CD14-positive monocyte (primary cell): ENCODE measurements at regions not wholly inside any gene's neighbourhood (a gene's known extent, or its start where the extent isn't known, plus 50 kb on each side); places are given as distances from the start of the nearest gene placed in this dataset.

Experiments
- DNase-seq, 3 donors: peaks; one replicate each; pipeline ENCODE4 v3.0.0-alpha.2; 2011 to 2022
- H2AFZ ChIP-seq: 2 replicates; pipeline ENCODE4 v1.6.0; 2012; ENCODE audit warnings: mild to moderate bottlenecking, low read depth, low read length, inconsistent platforms; ENCODE audit not compliant: insufficient read depth, poor library complexity, severe bottlenecking
- H3K27ac ChIP-seq, 2 donors: 1 replicate in 1 of 2; 2 replicates in 1 of 2; pipeline ENCODE4 v1.5.1; 2012 to 2013; ENCODE audit warnings: low read length in 2 of 2, control low read depth in 1 of 2, inconsistent platforms in 1 of 2, low read depth in 1 of 2, mild to moderate bottlenecking in 1 of 2
- H3K27me3 ChIP-seq, 2 donors: one replicate each; pipeline versions ENCODE4 v1.6.0 to v1.6.1; 2011 to 2013; ENCODE audit warnings: low read length in 2 of 2; ENCODE audit not compliant: control insufficient read depth in 2 of 2, insufficient read depth in 2 of 2
- H3K36me3 ChIP-seq, 2 donors: replicated peaks in 1 of 2; 1 replicate in 1 of 2; 2 replicates in 1 of 2; pipeline versions ENCODE4 v1.5.1 to v1.6.1; 2012 to 2013; ENCODE audit warnings: low read length in 2 of 2, control low read depth in 1 of 2, inconsistent platforms in 1 of 2, mild to moderate bottlenecking in 1 of 2; ENCODE audit not compliant: insufficient read depth in 2 of 2, control insufficient read depth in 1 of 2
- H3K4me1 ChIP-seq, 2 donors: 1 replicate in 1 of 2; 2 replicates in 1 of 2; pipeline versions ENCODE4 v1.5.1 to v1.6.1; 2012 to 2013; ENCODE audit warnings: low read length in 2 of 2, control low read depth in 1 of 2, inconsistent platforms in 1 of 2, mild to moderate bottlenecking in 1 of 2, moderate library complexity in 1 of 2; ENCODE audit not compliant: insufficient read depth in 2 of 2, control insufficient read depth in 1 of 2
- H3K4me2 ChIP-seq: replicated peaks from 2 replicates; pipeline ENCODE3; 2012; ENCODE audit warnings: low read length, moderate library complexity, mild to moderate bottlenecking; ENCODE audit not compliant: poor library complexity, severe bottlenecking; ENCODE audit errors: extremely low read depth
- H3K4me3 ChIP-seq, 3 experiments: fragments of 200-600 bp in 1 of 3; sonication (generic) in 1 of 3; replicated peaks in 1 of 3; 1 replicate in 2 of 3; 2 replicates in 1 of 3; pipeline ENCODE4 v1.5.1; 2011 to 2013; ENCODE audit warnings: low read length in 3 of 3, mild to moderate bottlenecking in 3 of 3, control low read depth in 2 of 3, low read depth in 2 of 3, inconsistent platforms in 1 of 3, moderate library complexity in 1 of 3
- H3K79me2 ChIP-seq: 2 replicates; pipeline ENCODE4 v1.6.0; 2012; ENCODE audit warnings: mild to moderate bottlenecking, control low read depth, inconsistent platforms, low read length, moderate library complexity; ENCODE audit not compliant: insufficient read depth
- H3K9ac ChIP-seq: 2 replicates; pipeline ENCODE4 v1.6.0; 2017; ENCODE audit warnings: low read length, mild to moderate bottlenecking; ENCODE audit not compliant: insufficient read depth, poor library complexity, severe bottlenecking
- H3K9me3 ChIP-seq, 2 donors: replicated peaks in 1 of 2; 1 replicate in 1 of 2; 2 replicates in 1 of 2; pipeline versions ENCODE4 v1.5.1 to v1.6.1; 2012 to 2013; ENCODE audit warnings: low read length in 2 of 2, control low read depth in 1 of 2; ENCODE audit not compliant: control insufficient read depth in 1 of 2, insufficient read depth in 1 of 2
- H4K20me1 ChIP-seq: 2 replicates; pipeline ENCODE4 v1.6.0; 2012; ENCODE audit warnings: mild to moderate bottlenecking, low read length, control low read depth, moderate library complexity; ENCODE audit not compliant: insufficient read depth
- H3K27ac Mint-ChIP-seq, 7 donors: one replicate each; pipeline ENCODE4 v1.8.0; 2020; ENCODE audit warnings: mild to moderate bottlenecking in 7 of 7, mixed read lengths in 7 of 7, moderate library complexity in 6 of 7, inconsistent platforms in 2 of 7
- H3K27me3 Mint-ChIP-seq, 3 donors: one replicate each; pipeline ENCODE4 v1.8.0; 2021 to 2022; ENCODE audit warnings: low read depth in 3 of 3, mild to moderate bottlenecking in 3 of 3, mixed read lengths in 3 of 3, moderate library complexity in 3 of 3, inconsistent platforms in 1 of 3
- H3K36me3 Mint-ChIP-seq, 2 donors: one replicate each; pipeline ENCODE4 v1.8.0; 2020; ENCODE audit warnings: mixed read lengths in 2 of 2, inconsistent platforms in 1 of 2, mild to moderate bottlenecking in 1 of 2
- H3K4me1 Mint-ChIP-seq: one replicate; pipeline ENCODE4 v1.8.0; 2020; ENCODE audit warnings: mild to moderate bottlenecking, mixed read lengths
- H3K4me3 Mint-ChIP-seq, 2 donors: one replicate each; pipeline ENCODE4 v1.8.0; 2020; ENCODE audit warnings: mild to moderate bottlenecking in 2 of 2, mixed read lengths in 2 of 2, moderate library complexity in 1 of 2
- H3K9me3 Mint-ChIP-seq, 7 donors: one replicate each; pipeline ENCODE4 v1.8.0; 2020 to 2022; ENCODE audit warnings: mixed read lengths in 7 of 7, mild to moderate bottlenecking in 6 of 7, moderate library complexity in 6 of 7, inconsistent platforms in 2 of 7
- CTCF ChIP-seq: fragments of 200-600 bp; IDR thresholded peaks from one replicate; pipeline ENCODE4 v1.8.0; 2022; ENCODE audit warnings: antibody characterized with exemption, mild to moderate bottlenecking
- WGBS: methylation state at CpG from one replicate; pipeline ENCODE4 v1.1.5; 2013; ENCODE audit warnings: missing lambda C conversion rate; ENCODE audit not compliant: insufficient coverage; 5-methylcytosine and 5-hydroxymethylcytosine counted together
- intact Hi-C, 2 donors: fragments of 100-400 bp; cut with micrococcal nuclease; formaldehyde crosslinking; loops; one replicate each; pipeline versions ENCODE4 v1.15.0 to v1.15.1; 2023

GRCh38 chr10:108411206-108411605 lies 1246.7 kb upstream of the SORCS1 start:
- Histone ChIP-seq H2AFZ (no peak overlapping the region), H3K4me3 (no peak overlapping the region), H3K4me1 (peaks cover 13 to 22% of the 10 kb centered on the region in 2 donors), H3K9me3 (peaks cover 0 to 4% of the 10 kb centered on the region in 2 donors), H3K79me2 (no peaks in the 10 kb centered on the region), H3K9ac (no peak overlapping the region), H3K27me3 (no peaks in the 10 kb centered on the region), H3K27ac (peak overlapping the region in 1 of 2 donors; percentile 34), H3K4me2 (no peak overlapping the region), H3K36me3 (no peaks in the 10 kb centered on the region), H4K20me1 (no peaks in the 10 kb centered on the region)
- DNase-seq = peak in 1 of 3 donors; percentile 30
- peak overlapping the region in 1 of 7 donors; percentile 33 for H3K27ac Mint-ChIP-seq
- 9% methylated on average over 1 of the region's 2 CpGs for WGBS
- H3K4me1 Mint-ChIP-seq = peaks cover 20% of the 10 kb centered on the region
- TF ChIP-seq CTCF = no peak
- H3K36me3 Mint-ChIP-seq = no peaks in the 10 kb centered on the region
- no peak overlapping the region for H3K4me3 Mint-ChIP-seq
- intact Hi-C loops = no loop called here
- peaks cover 0 to 1% (median 0%) of the 10 kb centered on the region in 3 donors for H3K27me3 Mint-ChIP-seq
- peaks cover 0 to 3% (median 0%) of the 10 kb centered on the region in 7 donors for H3K9me3 Mint-ChIP-seq

- peak; percentile 4 to 60 (median 24) for DNase-seq
- no CpG with 5 or more reads among the region's 1 CpG for WGBS
- peaks cover 20% of the 10 kb centered on the region for H3K4me1 Mint-ChIP-seq
Measured at GRCh38 chr10:108410236-108410635, 1245.7 kb upstream of the SORCS1 start.

More at GRCh38 chr10:108410236-108410635, 1245.7 kb upstream of the SORCS1 start:
- peaks cover 0 to 3% (median 0%) of the 10 kb centered on the region in 7 donors for H3K9me3 Mint-ChIP-seq
- Histone ChIP-seq H3K4me2 (peak overlapping the region; percentile 11), H3K9ac (no peak overlapping the region), H3K4me1 (peaks cover 13 to 22% of the 10 kb centered on the region in 2 donors), H3K36me3 (no peaks in the 10 kb centered on the region), H3K79me2 (no peaks in the 10 kb centered on the region), H3K27me3 (no peaks in the 10 kb centered on the region), H4K20me1 (no peaks in the 10 kb centered on the region), H3K4me3 (no peak overlapping the region), H3K9me3 (peaks cover 0 to 4% of the 10 kb centered on the region in 2 donors), H3K27ac (peak overlapping the region in 1 of 2 donors; percentile 34), H2AFZ (no peak overlapping the region)
- intact Hi-C loops = no loop called here
- TF ChIP-seq CTCF = no peak
- peak overlapping the region in 2 of 7 donors; percentile 73 to 84 for H3K27ac Mint-ChIP-seq
- no peaks in the 10 kb centered on the region for H3K36me3 Mint-ChIP-seq
- no peak overlapping the region for H3K4me3 Mint-ChIP-seq
- peaks cover 0 to 1% (median 0%) of the 10 kb centered on the region in 3 donors for H3K27me3 Mint-ChIP-seq
